Spleen (tissue), 11 donors: ENCODE measurements at regions not wholly inside any gene's neighbourhood (a gene's known extent, or its start where the extent isn't known, plus 50 kb on each side); places are given as distances from the start of the nearest gene placed in this dataset.
A peak's percentile ranks its signal among the peaks of the same experiment; 100 is the strongest.

Experiments
- DNase-seq: peaks from one replicate; pipeline ENCODE4 v3.0.0-alpha.2; 2020
- H3K27ac ChIP-seq, 8 donors: fragments of 200-600 bp; sonication (generic) in 7 of 8; 1 replicate in 4 of 8; 2 replicates in 4 of 8; pipeline versions ENCODE4 v1.5.0 to v1.8.0; 2016 to 2021; ENCODE audit warnings: inconsistent platforms in 4 of 8, mild to moderate bottlenecking in 4 of 8, moderate library complexity in 1 of 8
- H3K27me3 ChIP-seq, 7 donors: fragments of 200-600 bp; sonication (generic) in 6 of 7; replicated peaks in 1 of 7; 1 replicate in 4 of 7; 2 replicates in 3 of 7; pipeline versions ENCODE4 v1.5.0 to v1.8.0; 2016 to 2021; ENCODE audit warnings: inconsistent platforms in 3 of 7, mild to moderate bottlenecking in 1 of 7
- H3K36me3 ChIP-seq, 6 donors: fragments of 200-600 bp; sonication (generic) in 5 of 6; 1 replicate in 4 of 6; 2 replicates in 2 of 6; pipeline versions ENCODE4 v1.5.0 to v1.8.0; 2016 to 2021; ENCODE audit warnings: inconsistent platforms in 2 of 6
- H3K4me1 ChIP-seq, 6 donors: fragments of 200-600 bp; sonication (generic) in 5 of 6; 1 replicate in 3 of 6; 2 replicates in 3 of 6; pipeline versions ENCODE4 v1.5.0 to v1.8.0; 2016 to 2021; ENCODE audit warnings: inconsistent platforms in 3 of 6
- H3K4me3 ChIP-seq, 8 donors: fragments of 200-600 bp; sonication (generic) in 7 of 8; 1 replicate in 4 of 8; 2 replicates in 4 of 8; pipeline versions ENCODE4 v1.5.0 to v1.8.0; 2016 to 2021; ENCODE audit warnings: inconsistent platforms in 4 of 8, mild to moderate bottlenecking in 4 of 8, moderate library complexity in 2 of 8
- H3K9me3 ChIP-seq, 8 donors: fragments of 200-600 bp; sonication (generic) in 7 of 8; 1 replicate in 4 of 8; 2 replicates in 4 of 8; pipeline versions ENCODE4 v1.5.0 to v1.8.0; 2016 to 2021; ENCODE audit warnings: inconsistent platforms in 4 of 8
- POLR2A ChIP-seq, 3 donors: fragments of 450-650 bp; IDR thresholded peaks; one replicate each; pipeline ENCODE4 v1.5.1; 2017; ENCODE audit warnings: antibody characterized with exemption in 3 of 3, mild to moderate bottlenecking in 1 of 3
- POLR2AphosphoS5 ChIP-seq, 3 donors: sonication (generic); formaldehyde crosslinking; IDR thresholded peaks; one replicate each; pipeline ENCODE4 v1.5.1; 2017; ENCODE audit warnings: antibody characterized with exemption in 3 of 3
- WGBS, 5 donors: extraction: QIAGEN DNeasy Blood & Tissue Kit in 3 of 5; methylation state at CpG; one replicate each; pipeline versions ENCODE4 v1.1.5 to v1.1.7; 2013 to 2018; 5-methylcytosine and 5-hydroxymethylcytosine counted together
- intact Hi-C: fragments of 100-400 bp; cut with DNase I; formaldehyde crosslinking; loops from one replicate; pipeline ENCODE4 v1.15.0; 2023; ENCODE audit warnings: low total_unique reads
- TF ChIP-seq, protein P1 (sequence below), 11 experiments: fragments of 200-600 bp in 7 of 11; fragments of 450-650 bp in 4 of 11; sonication (generic) in 4 of 11; IDR thresholded peaks in 8 of 11; conservative IDR thresholded peaks in 3 of 11; 1 replicate in 7 of 11; 2 replicates in 4 of 11; pipeline versions ENCODE4 v1.4.0 to v1.8.0; 2016 to 2021; ENCODE audit warnings: antibody characterized with exemption in 11 of 11, inconsistent platforms in 4 of 11, mild to moderate bottlenecking in 1 of 11
- donor health status: healthy with polysubstance abuse.
- donor health status: DM: no; HTN: no; CAD: no; lungs with moderate emphysema.
- donor health status: DM: no; HTN: no; CAD: no.
- donor health status: Bipolar disorder and iron deficiency.
- donor health status: healthy.
- donor health status: DM: no; HTN: no; CAD: no.
- donor health status: DM: yes; HTN: yes; CAD: no.

DNA sequence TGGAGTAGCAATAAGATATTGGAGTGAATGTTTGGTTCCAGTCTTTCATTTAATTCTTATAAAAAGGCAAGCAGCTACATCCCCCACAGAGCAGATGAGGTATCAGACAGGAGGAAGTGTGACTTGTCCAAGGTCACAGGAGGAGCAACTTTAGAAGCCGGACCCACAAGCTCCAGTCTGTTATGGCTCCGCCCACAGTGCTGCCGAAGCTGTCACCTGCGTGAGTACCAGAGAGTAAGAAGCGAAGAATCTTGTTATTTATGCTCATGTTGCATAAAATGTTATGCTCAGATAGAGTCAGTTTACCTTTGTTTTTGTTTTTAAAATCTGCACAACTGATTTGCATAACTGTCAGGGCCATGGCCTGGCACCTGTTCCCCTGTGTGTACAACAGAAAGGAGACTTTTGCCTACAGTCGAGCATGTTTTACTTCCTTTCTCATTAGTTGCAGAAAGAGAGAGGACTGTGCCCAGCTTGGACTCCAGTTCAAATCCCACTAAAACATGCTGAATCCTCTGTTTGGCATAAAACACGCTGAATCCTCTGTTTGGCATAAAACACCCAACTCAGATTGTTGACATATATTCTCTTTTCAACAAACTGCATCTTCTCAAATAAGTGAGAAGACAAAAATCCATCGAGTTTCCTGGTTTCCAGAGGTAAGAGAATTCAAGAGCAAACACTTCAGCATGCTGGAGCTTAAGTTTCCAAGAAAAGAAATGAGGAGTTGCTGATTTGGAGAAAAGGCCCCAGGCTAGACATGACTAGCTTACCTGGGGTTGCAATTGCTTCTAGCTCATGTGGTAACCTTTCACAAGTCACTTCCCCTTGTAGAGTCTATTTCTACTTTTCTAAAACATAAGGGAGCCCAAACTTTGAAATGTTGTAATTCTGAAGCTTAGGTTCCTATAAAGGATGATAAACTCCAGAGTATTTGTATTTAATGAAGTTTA, 409.8 kb upstream of the ZMIZ1 start:
- H3K9me3 ChIP-seq = peaks cover 0 to 3% (median under 1%) of the 10 kb centered on the region in 8 donors
- no peaks in the 10 kb centered on the region for H3K36me3 ChIP-seq
- H3K4me1 ChIP-seq = peaks cover 0 to 30% (median 0%) of the 10 kb centered on the region in 6 donors
- TF ChIP-seq, protein P1, sequence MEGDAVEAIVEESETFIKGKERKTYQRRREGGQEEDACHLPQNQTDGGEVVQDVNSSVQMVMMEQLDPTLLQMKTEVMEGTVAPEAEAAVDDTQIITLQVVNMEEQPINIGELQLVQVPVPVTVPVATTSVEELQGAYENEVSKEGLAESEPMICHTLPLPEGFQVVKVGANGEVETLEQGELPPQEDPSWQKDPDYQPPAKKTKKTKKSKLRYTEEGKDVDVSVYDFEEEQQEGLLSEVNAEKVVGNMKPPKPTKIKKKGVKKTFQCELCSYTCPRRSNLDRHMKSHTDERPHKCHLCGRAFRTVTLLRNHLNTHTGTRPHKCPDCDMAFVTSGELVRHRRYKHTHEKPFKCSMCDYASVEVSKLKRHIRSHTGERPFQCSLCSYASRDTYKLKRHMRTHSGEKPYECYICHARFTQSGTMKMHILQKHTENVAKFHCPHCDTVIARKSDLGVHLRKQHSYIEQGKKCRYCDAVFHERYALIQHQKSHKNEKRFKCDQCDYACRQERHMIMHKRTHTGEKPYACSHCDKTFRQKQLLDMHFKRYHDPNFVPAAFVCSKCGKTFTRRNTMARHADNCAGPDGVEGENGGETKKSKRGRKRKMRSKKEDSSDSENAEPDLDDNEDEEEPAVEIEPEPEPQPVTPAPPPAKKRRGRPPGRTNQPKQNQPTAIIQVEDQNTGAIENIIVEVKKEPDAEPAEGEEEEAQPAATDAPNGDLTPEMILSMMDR (IDR thresholded peaks at IDR 0.05 in 8 of 11, conservative IDR thresholded peaks at IDR 0.05 in 3 of 11) = no peak
- TF ChIP-seq POLR2A (IDR thresholded peaks at IDR 0.05) (no peak), POLR2AphosphoS5 (IDR thresholded peaks at IDR 0.05) (no peak)
- peaks cover 0 to 7% (median 0%) of the 10 kb centered on the region in 7 donors for H3K27me3 ChIP-seq
- H3K4me3 ChIP-seq = no peak overlapping the region
- H3K27ac ChIP-seq = peak overlapping the region in 4 of 8 donors; percentile 3 to 69 (median 26)
- WGBS, 5 donors = 59 to 70% (median 66%) methylated on average over 8 of the region's 8 CpGs
- DNase-seq = no peak
- intact Hi-C loops = no loop called here

DNA sequence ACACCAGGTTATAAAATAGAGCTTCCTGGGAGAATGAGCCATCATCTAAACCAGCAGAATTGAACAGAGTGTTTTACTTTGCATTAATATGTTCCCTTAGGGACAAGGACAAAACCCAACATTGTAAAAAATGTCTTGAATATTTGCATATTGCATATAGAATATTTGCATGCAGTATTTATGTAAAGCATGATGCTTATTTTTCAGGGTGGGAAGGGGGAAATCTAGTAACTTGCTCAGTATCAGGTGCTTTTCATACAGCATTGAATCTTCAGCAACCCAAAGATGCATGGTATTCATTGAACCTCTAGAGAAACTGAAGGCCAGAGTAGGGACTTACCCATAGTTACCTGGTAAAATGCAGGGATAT, 409.2 kb upstream of the ZMIZ1 start:
- Histone ChIP-seq H3K27ac (peak overlapping the region in 1 of 8 donors; percentile 69), H3K4me1 (peaks cover 0 to 30% (median 0%) of the 10 kb centered on the region in 6 donors), H3K9me3 (peaks cover 0 to 10% (median 6%) of the 10 kb centered on the region in 8 donors), H3K27me3 (peaks cover 0 to 13% (median 0%) of the 10 kb centered on the region in 7 donors), H3K4me3 (no peak overlapping the region), H3K36me3 (no peaks in the 10 kb centered on the region)
- intact Hi-C loops = no loop called here
- no peak for DNase-seq
- TF ChIP-seq POLR2A (IDR thresholded peaks at IDR 0.05) (no peak), POLR2AphosphoS5 (IDR thresholded peaks at IDR 0.05) (no peak)
- TF ChIP-seq, protein P1 (IDR thresholded peaks at IDR 0.05 in 8 of 11, conservative IDR thresholded peaks at IDR 0.05 in 3 of 11) = no peak

DNA sequence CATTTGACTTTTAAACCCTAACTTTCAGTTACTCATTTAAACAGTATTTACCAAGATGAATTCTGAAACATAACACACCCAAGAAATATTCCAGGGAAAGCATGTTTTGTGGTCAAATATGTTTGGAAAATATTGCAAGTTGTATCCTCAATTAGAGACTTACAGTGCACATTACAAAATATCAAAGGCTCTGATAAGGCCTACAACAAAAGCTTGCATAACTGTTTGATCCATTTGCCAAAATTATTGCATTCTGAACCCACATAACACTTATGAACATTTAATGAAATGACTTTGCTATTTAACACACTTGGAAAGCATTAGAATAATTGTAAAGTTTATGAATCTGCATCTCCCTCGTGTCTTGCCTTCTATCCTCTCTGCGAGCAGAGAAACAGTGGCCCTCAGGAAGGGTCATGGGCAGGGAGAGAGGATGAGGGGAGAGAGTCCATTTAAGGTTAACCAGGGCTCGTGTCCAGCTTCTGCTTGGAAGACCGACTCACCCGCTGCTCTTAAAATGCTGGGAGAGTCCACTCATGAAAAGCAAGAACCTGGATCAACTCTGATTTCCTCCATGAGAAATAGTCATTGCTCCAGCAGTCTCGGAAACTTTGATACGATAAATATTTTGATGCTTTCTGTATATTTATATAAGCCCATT, 408.2 kb upstream of the ZMIZ1 start:
- Histone ChIP-seq H3K9me3 (peaks cover 0 to 16% (median 12%) of the 10 kb centered on the region in 8 donors), H3K27ac (no peak overlapping the region), H3K4me3 (no peak overlapping the region), H3K36me3 (no peaks in the 10 kb centered on the region), H3K4me1 (peaks cover 0 to 30% (median 0%) of the 10 kb centered on the region in 6 donors), H3K27me3 (peaks cover 0 to 19% (median 0%) of the 10 kb centered on the region in 7 donors)
- intact Hi-C loops = no loop called here
- 78 to 92% (median 86%) methylated on average over 7 of the region's 7 CpGs for WGBS, 5 donors
- TF ChIP-seq, protein P1 (IDR thresholded peaks at IDR 0.05 in 8 of 11, conservative IDR thresholded peaks at IDR 0.05 in 3 of 11) = no peak
- TF ChIP-seq POLR2AphosphoS5 (IDR thresholded peaks at IDR 0.05) = no peak
- no peak for TF ChIP-seq POLR2A (IDR thresholded peaks at IDR 0.05)
- no peak for DNase-seq

- H3K4me1 ChIP-seq = peaks cover 0 to 6% (median 0%) of the 10 kb centered on the region in 6 donors
- TF ChIP-seq POLR2A (IDR thresholded peaks at IDR 0.05) (no peak), POLR2AphosphoS5 (IDR thresholded peaks at IDR 0.05) (no peak)
- TF ChIP-seq, protein P1 (IDR thresholded peaks at IDR 0.05 in 8 of 11, conservative IDR thresholded peaks at IDR 0.05 in 3 of 11) = no peak
Observed at GRCh38 chr10:78663721-78664120, 405.0 kb upstream of the ZMIZ1 start.

More at GRCh38 chr10:78663721-78664120, 405.0 kb upstream of the ZMIZ1 start:
- Histone ChIP-seq H3K27ac (no peak overlapping the region), H3K4me3 (no peak overlapping the region), H3K36me3 (no peaks in the 10 kb centered on the region), H3K27me3 (peaks cover 0 to 30% (median 0%) of the 10 kb centered on the region in 7 donors), H3K9me3 (peaks cover 0 to 22% (median 12%) of the 10 kb centered on the region in 8 donors)
- intact Hi-C loops = no loop called here
- DNase-seq = no peak
- WGBS, 5 donors = 85 to 94% (median 93%) methylated on average over 4 of the region's 4 CpGs
